22Rv1 (cell line): ENCODE measurements at regions not wholly inside any gene's neighbourhood (a gene's known extent, or its start where the extent isn't known, plus 50 kb on each side); places are given as distances from the start of the nearest gene placed in this dataset.
"Not testable (repeated sequence)": the region's sequence is repeated elsewhere in the genome, so short reads cannot be mapped to it uniquely, and the experiment has no call there.

Experiments used
- H3K27ac ChIP-seq: fragments of 450-650 bp; 2 replicates; pipeline ENCODE4 v1.5.1; 2017
- CTCF ChIP-seq: fragments of 450-650 bp; IDR thresholded peaks from 2 replicates; pipeline ENCODE4 v1.5.1; 2017; ENCODE audit warnings: mild to moderate bottlenecking
- ZFX ChIP-seq: fragments of 450-650 bp; IDR thresholded peaks from 2 replicates; pipeline ENCODE4 v1.6.1; 2017; ENCODE audit warnings: antibody characterized with exemption, borderline replicate concordance

- TF ChIP-seq ZFX: no peak
- TF ChIP-seq CTCF: no peak
- no peak overlapping the region for H3K27ac ChIP-seq
These were observed 703.4 kb upstream of the ANKRD30A start for GRCh38 chr10:36421992-36422391.

- TF ChIP-seq ZFX (no peak), CTCF (no peak)
- H3K27ac ChIP-seq: no peak overlapping the region
These were observed 708.9 kb upstream of the ANKRD30A start for GRCh38 chr10:36416513-36416912.

GRCh38 chr10:36412942-36413341 lies 712.5 kb upstream of the ANKRD30A start:
- TF ChIP-seq ZFX: no peak
- no peak for TF ChIP-seq CTCF
- H3K27ac ChIP-seq: no peak overlapping the region

- H3K27ac ChIP-seq: not testable (repeated sequence)
These were observed 725.2 kb upstream of the ANKRD30A start for GRCh38 chr10:36400238-36400637.

GRCh38 chr10:36393801-36394200 lies 731.6 kb upstream of the ANKRD30A start:
- TF ChIP-seq ZFX (no peak), CTCF (no peak)
- no peak overlapping the region for H3K27ac ChIP-seq

- H3K27ac ChIP-seq: no peak overlapping the region
- TF ChIP-seq ZFX: no peak
- no peak for TF ChIP-seq CTCF
These were observed 734.0 kb upstream of the ANKRD30A start for GRCh38 chr10:36391405-36391804.

GRCh38 chr10:36390221-36390620 lies 735.2 kb upstream of the ANKRD30A start:
- H3K27ac ChIP-seq: no peak overlapping the region
- no peak for TF ChIP-seq CTCF
- TF ChIP-seq ZFX: no peak

GRCh38 chr10:36388166-36388565 lies 737.2 kb upstream of the ANKRD30A start:
- TF ChIP-seq CTCF (no peak), ZFX (no peak)
- H3K27ac ChIP-seq: no peak overlapping the region
